Ishikawa (cell line): ENCODE measurements at regions not wholly inside any gene's neighbourhood (a gene's known extent, or its start where the extent isn't known, plus 50 kb on each side); places are given as distances from the start of the nearest gene placed in this dataset.

ENCODE experiments used
- TAF1 ChIP-seq: IDR thresholded peaks from 2 replicates; pipeline ENCODE4 v1.6.1; 2012; ENCODE audit warnings: low read depth, mild to moderate bottlenecking
- TF ChIP-seq, protein P1 (sequence below): IDR thresholded peaks from 2 replicates; pipeline ENCODE4 v1.6.1; 2012; ENCODE audit warnings: low read depth, mild to moderate bottlenecking

GRCh38 chr2:144595686-144596072 lies 75.8 kb upstream of the ZEB2 start:
- TF ChIP-seq, protein P1, sequence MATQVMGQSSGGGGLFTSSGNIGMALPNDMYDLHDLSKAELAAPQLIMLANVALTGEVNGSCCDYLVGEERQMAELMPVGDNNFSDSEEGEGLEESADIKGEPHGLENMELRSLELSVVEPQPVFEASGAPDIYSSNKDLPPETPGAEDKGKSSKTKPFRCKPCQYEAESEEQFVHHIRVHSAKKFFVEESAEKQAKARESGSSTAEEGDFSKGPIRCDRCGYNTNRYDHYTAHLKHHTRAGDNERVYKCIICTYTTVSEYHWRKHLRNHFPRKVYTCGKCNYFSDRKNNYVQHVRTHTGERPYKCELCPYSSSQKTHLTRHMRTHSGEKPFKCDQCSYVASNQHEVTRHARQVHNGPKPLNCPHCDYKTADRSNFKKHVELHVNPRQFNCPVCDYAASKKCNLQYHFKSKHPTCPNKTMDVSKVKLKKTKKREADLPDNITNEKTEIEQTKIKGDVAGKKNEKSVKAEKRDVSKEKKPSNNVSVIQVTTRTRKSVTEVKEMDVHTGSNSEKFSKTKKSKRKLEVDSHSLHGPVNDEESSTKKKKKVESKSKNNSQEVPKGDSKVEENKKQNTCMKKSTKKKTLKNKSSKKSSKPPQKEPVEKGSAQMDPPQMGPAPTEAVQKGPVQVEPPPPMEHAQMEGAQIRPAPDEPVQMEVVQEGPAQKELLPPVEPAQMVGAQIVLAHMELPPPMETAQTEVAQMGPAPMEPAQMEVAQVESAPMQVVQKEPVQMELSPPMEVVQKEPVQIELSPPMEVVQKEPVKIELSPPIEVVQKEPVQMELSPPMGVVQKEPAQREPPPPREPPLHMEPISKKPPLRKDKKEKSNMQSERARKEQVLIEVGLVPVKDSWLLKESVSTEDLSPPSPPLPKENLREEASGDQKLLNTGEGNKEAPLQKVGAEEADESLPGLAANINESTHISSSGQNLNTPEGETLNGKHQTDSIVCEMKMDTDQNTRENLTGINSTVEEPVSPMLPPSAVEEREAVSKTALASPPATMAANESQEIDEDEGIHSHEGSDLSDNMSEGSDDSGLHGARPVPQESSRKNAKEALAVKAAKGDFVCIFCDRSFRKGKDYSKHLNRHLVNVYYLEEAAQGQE: no peak
- TF ChIP-seq TAF1: no peak
